T47D (cell line): ENCODE measurements at regions not wholly inside any gene's neighbourhood (a gene's known extent, or its start where the extent isn't known, plus 50 kb on each side); places are given as distances from the start of the nearest gene placed in this dataset.
A peak's percentile ranks its signal among the peaks of the same experiment; 100 is the strongest.

Experiments
- DNase-seq, 2 experiments: peaks; one replicate each; pipeline versions ENCODE4 v3.0.0 to v3.0.0-alpha.2; 2011 to 2012; ENCODE audit warnings: low read depth in 1 of 2, low spot score in 1 of 2
- JUND ChIP-seq: IDR thresholded peaks from 2 replicates; pipeline ENCODE4 v1.6.1; 2012; ENCODE audit warnings: low read depth
- in situ Hi-C: cut with HindIII; loops from 2 replicates; pipeline ENCODE4 v1.10.0; 2016; ENCODE audit warnings: low sequenced_read_pairs, low pct_unique_long_range_greater_than_20kb

DNA sequence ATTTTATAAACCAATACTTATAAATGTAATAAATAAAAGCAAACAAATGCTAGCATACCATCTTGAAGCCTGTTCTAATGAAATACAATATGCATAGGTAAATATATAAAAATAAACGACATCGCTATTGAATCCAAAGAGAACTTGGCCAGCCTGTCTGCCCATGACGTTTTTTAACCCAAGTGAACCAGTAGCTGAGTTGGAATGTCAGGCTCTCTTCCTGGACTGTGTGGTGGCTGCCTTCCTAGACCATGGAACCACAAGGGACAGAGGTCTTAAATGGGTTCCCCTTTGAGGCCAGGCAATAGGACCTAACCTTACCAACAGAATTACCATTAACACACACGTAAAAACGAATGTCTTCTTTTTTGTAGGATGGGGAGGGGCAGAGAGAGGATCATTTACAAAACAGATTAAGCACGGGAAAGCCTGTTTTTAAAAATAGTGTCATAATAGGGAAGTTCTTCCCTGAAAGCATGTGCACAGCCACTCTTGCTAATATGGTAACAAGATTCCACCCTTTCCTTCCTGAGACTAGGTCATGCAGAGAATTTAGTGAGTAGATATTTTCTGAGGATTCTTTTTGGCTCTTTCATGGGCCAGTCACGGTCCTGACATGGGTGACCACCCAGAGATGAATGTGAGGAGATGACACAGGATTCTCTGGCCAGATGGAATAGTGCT, 69.4 kb upstream of the ACSL1 start:
- in situ Hi-C loops: no loop called here
- DNase-seq: peak in 1 of 2 experiments; percentile 42
- no peak for TF ChIP-seq JUND

DNA sequence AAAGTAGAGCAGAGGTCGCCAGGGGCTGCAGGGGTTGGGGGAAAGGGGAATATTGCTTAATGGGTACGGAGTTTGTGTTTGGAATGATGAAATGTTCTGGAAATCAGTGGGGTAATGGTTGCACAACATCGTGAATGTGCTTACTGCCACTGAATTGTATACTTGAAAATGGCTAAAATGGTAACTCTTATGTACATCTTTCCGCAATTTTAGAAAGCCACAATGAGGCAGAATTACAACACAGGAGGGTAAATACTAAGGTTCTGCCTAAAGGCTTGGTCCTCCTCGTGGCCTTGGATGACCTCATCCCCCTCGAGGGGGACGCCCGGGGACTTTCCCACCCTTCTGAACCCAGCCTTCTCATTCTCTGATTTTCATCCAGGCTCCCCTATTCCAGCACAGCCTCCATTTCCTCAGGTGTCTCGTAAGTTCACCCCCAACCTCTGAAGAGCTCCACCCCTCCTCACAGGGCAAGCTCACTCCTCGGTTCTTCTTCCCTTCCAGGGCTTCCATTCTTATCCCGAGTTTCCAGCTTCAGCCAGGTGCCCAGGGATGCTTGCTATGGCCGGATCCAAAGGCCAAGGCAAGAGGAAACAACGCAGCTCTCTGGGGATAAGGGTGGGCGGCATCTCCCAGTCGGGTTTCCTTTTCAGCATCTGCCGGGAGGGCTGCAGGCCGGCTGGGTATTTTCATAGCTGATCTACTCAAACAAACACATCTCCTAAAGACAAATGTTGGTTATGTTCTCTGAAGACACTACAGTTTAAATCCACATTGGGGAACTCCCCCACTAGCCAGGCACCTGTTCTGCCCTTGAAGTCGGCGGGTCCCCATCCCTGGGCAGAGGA, 71.3 kb upstream of the ACSL1 start:
- in situ Hi-C loops: no loop called here
- TF ChIP-seq JUND: no peak
- DNase-seq: no peak

DNA sequence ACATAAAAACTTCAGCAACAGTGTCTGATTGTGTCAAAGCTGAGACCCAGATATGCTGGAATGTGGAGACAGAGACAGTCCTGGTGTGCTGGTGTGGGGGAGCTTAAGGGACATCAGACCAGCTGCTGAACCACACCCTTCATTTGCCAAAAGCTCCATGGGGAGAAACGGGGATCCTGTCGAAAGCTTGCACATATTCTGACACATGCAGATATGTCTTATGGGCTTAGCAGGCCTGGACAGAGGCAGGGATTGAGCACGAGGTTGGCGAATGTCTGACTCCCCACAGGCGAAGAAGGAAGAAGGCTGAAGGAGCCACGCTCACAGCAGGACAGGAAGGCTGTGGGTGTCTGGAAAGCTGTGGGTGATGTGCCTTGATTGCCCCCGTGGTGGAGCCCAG, 72.1 kb upstream of the ACSL1 start:
- no peak for DNase-seq
- TF ChIP-seq JUND: no peak
- in situ Hi-C loops: no loop called here

DNA sequence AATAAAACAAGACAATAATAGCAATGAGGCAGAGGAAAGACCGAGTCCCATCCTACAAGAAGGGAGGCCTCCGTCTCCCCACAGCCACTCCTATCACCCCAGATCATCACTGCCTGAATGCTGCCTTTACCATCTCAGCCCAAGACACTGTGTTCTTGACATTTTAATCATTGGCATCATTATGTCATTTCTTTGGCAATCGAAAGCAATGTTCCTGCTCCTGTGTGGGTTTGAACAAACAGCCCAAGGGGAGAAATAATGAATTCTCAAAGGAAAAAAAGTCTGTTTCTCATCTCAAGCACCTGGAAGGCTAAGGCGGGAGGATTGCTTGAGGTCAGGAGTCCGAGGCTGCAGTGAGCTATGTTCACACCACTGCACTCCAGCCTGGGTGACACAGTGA, 73.0 kb upstream of the ACSL1 start:
- in situ Hi-C loops: no loop called here
- no peak for TF ChIP-seq JUND
- DNase-seq: peak in 1 of 2 experiments; percentile 71

DNA sequence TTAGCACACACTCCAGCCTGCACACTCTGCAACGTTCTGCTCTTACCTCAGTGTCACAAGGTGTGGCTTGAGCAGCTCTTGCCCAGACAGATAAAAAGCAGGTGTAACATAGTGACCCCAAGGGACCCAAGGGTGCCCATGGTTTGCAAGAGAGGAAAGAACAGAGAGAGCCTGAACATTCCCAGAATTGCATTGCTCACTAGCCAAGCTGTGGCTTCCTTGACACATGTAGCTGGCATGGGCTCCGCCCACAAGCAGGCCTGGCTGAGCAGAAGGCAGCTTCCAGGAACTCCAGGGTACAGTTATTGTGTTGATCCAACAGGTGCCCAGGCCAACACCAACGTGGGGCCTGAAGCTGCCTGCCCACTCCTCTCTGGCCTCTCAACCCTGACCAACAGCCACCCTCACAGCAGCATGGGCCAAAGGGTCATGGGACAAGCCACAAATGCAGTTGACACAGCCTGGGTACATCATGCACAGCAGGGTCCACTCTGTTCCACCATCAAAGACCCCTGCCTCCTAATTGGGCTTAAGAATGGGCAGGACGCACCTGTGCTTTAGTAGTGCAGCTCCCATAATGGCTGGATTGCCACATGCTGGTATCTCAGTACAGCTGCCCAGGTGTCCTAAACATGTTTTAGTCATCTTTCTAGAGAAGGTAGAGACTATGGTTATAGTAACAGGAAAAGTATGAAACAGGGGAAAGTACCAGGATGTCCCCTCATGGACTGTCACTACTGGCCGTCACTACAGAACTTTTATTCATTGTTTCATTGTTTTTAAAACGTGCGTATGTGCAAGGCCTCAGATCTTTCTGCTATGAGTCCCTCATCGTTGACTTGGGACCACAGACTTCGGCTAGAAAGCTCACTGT, 73.7 kb upstream of the ACSL1 start:
- DNase-seq: peak in 1 of 2 experiments; percentile 53

DNA sequence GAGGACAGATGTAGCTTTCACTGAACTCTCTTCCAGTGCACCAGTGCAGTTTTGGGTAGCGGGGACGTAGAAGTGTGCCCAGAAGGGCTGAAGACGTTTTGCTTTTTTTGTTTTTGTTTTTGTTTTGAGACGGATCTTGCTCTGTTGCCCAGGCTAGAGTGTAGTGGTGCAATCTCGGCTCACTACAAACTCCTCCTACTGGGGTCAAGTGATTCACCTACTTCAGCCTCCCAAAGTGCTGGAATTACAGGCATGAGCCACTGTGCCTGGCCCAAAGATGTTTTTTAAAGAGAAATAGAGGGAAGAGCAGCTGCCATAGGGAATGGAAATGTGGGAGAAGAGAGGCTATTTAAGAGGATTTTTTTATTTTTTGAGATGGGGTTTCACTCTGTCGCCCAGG, 74.4 kb upstream of the ACSL1 start:
- TF ChIP-seq JUND: no peak
- DNase-seq: no peak
- in situ Hi-C loops: no loop called here

More for the DNA sequence above, 73.7 kb upstream of the ACSL1 start:
- no peak for TF ChIP-seq JUND
- in situ Hi-C loops: no loop called here

DNA sequence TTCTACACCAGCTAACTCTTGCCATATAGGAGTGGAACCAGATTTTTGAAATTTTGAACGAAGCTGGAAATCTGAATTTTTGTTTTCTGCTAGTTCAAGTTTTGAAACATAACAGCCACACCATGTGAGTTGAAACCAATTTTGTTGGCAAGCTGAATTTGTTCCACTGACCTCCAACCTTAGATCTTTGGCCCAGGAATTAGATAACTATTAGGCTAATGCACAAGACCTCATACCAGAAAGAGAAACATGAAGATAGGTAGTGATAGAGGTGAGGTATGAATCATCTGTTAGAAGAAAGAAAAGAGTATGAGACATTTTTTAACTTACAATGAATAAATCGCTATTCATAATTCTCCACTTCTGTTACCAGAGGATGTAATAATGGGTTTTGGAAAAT, 76.8 kb upstream of the ACSL1 start:
- no peak for TF ChIP-seq JUND
- DNase-seq: no peak
- in situ Hi-C loops: no loop called here

DNA sequence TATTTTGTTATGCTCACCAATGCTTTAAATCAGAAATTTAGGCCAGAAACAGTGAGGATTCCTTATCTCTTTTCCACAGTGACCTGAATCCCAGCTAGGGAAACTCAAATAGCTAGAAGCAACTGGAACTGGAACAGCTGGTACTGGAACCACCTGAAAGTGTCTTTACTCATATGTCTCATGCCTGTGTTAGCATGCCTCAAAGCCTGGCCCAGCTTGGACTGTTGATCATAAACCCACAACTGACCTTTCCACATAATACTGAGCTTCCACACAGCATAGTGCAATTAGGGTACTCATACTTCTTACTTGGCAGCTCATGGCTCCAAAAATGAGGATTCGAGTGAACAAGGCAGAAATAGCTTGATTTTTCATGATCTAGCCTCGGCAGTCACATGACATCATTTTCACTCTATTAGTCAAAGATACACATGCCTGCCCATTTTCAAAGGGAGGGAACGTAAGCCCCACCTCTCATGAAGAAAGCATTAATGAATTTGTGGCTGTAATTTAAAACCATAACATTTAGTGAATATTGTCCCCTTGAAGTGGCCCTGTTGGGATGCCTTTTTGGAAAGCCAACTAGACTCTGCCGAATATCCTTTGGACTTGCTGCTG, 80.8 kb upstream of the ACSL1 start:
- in situ Hi-C loops: no loop called here
- TF ChIP-seq JUND: no peak
- DNase-seq: peak in 1 of 2 experiments; percentile 30

DNA sequence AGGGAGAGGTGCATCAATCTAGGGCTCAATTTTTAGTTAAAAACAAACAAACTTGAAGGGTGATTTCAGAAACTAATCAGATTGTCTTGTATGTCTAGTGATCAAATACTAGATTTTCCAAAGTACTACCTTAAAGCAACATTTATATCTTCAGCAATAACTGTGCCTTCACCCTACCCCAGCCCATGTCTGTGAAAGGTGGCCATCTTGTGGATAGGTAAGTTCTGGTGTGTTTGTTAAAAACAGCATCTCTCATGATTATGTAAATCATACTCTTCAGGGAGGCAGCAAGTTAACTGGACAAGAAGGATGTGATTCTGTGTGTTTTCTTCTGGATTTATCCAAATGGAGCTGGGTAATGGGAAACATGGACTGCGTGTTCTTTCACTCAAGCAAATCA, 81.4 kb upstream of the ACSL1 start:
- DNase-seq: peak in 1 of 2 experiments; percentile 32
- in situ Hi-C loops: no loop called here
- no peak for TF ChIP-seq JUND

DNA sequence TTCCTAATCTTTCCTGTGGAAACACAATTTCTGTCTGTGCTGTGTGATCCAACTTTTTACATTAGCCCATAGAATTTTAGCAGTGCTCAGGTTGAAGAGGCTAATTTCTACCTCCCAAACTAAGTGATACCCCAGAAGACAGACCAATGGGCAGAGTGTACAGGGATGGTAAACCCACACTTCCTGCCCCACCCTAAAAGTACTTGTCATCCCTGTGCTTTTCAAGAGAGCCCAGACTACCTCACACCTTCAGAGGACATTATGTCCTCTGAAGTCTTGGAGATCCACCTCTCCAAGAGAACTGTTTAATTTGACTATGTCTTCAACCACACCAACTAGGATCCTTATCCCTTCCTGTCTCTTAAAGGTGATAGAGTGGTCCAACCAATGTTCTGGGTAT, 82.0 kb upstream of the ACSL1 start:
- no peak for DNase-seq
- in situ Hi-C loops: no loop called here
- no peak for TF ChIP-seq JUND

DNA sequence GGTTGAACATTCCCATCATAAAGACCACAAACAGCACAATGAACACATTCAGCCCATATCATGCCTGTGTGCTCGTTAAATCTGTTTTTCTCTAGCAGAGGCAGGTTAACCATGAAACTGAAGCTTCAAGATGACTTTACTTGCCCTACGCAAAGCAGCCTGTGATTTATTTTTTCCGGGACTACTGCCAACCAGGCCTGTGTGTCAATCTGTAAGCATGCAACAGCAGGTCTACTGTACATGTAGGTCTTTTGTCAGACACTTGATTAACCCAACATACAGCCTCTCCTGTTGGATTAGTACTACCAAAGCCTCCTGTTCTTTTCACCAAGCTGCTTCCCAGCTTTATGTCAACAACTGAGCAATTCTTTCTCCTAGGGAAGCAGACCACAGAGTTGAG, 85.5 kb upstream of the ACSL1 start:
- DNase-seq: no peak
- TF ChIP-seq JUND: no peak
- in situ Hi-C loops: no loop called here
